ENCODE measurements at regions not wholly inside any gene's neighbourhood (a gene's known extent, or its start where the extent isn't known, plus 50 kb on each side); places are given as distances from the start of the nearest gene placed in this dataset.

- no peak for DNase-seq
Observed at GRCh38 chr9:79889369-79889768, 317.6 kb downstream of the TLE4 start.

GRCh38 chr9:79885093-79885857, 313.5 kb downstream of the TLE4 start:
- DNase-seq: no peak

GRCh38 chr9:79884546-79884945, 312.8 kb downstream of the TLE4 start:
- no peak for DNase-seq

GRCh38 chr9:79883073-79883645, 311.4 kb downstream of the TLE4 start:
- no peak for DNase-seq

- DNase-seq: no peak
Observed at GRCh38 chr9:79880626-79881025, 308.9 kb downstream of the TLE4 start.

GRCh38 chr9:79877943-79878602, 306.3 kb downstream of the TLE4 start:
- no peak for DNase-seq

- DNase-seq: peak; percentile 10
Observed at GRCh38 chr9:79868567-79869189, 296.9 kb downstream of the TLE4 start.

- DNase-seq: no peak
Observed at GRCh38 chr9:79862921-79863890, 291.4 kb downstream of the TLE4 start.

- no peak for DNase-seq
Observed at GRCh38 chr9:79858508-79858907, 286.7 kb downstream of the TLE4 start.

GRCh38 chr9:79857188-79857587, 285.4 kb downstream of the TLE4 start:
- DNase-seq: no peak

- DNase-seq: no peak
Observed at GRCh38 chr9:79847074-79847473, 275.3 kb downstream of the TLE4 start.

GRCh38 chr9:79829566-79830302, 258.0 kb downstream of the TLE4 start:
- DNase-seq: no peak

- DNase-seq: no peak
Observed at GRCh38 chr9:79824265-79824664, 252.5 kb downstream of the TLE4 start.

- DNase-seq: no peak
Observed at GRCh38 chr9:79817438-79818004, 245.8 kb downstream of the TLE4 start.

- DNase-seq: no peak
Observed at GRCh38 chr9:79813258-79813638, 241.5 kb downstream of the TLE4 start.

- no peak for DNase-seq
Observed at GRCh38 chr9:79812507-79813257, 240.9 kb downstream of the TLE4 start.

GRCh38 chr9:79812099-79812498, 240.3 kb downstream of the TLE4 start:
- DNase-seq: no peak

- DNase-seq: no peak
Observed at GRCh38 chr9:79809931-79810330, 238.2 kb downstream of the TLE4 start.

GRCh38 chr9:79809316-79809876, 237.6 kb downstream of the TLE4 start:
- DNase-seq: no peak
